ENCODE measurements at regions not wholly inside any gene's neighbourhood (a gene's known extent, or its start where the extent isn't known, plus 50 kb on each side); places are given as distances from the start of the nearest gene placed in this dataset.

GRCh38 chr1:55571767-55572166 is 356.6 kb upstream of the USP24 start:
- TF ChIP-seq CTCF (IDR thresholded peaks at IDR 0.05; ENCODE audit: insufficient read depth, low read length) (no peak), POLR2AphosphoS5 (IDR thresholded peaks at IDR 0.05; ENCODE audit: low read depth) (no peak), GABPA (IDR thresholded peaks at IDR 0.05; ENCODE audit: low read depth) (no peak), REST (IDR thresholded peaks at IDR 0.05; ENCODE audit: insufficient replicate concordance, low read depth) (no peak)
